Loucy (cell line): ENCODE measurements at regions not wholly inside any gene's neighbourhood (a gene's known extent, or its start where the extent isn't known, plus 50 kb on each side); places are given as distances from the start of the nearest gene placed in this dataset.
"Not testable (repeated sequence)": the region's sequence is repeated elsewhere in the genome, so short reads cannot be mapped to it uniquely, and the experiment has no call there.

Experiments used
- H2AFZ ChIP-seq: fragments of 200-600 bp; sonication (generic); 2 replicates; pipeline ENCODE4 v1.6.0; 2016; ENCODE audit warnings: antibody characterized with exemption, mild to moderate bottlenecking, low read length, moderate library complexity
- H3F3A ChIP-seq: fragments of 200-600 bp; 2 replicates; pipeline ENCODE4 v1.6.0; 2016; ENCODE audit warnings: antibody characterized with exemption, low read depth, mild to moderate bottlenecking
- H3K27me3 ChIP-seq: fragments of 200-600 bp; sonication (generic); 2 replicates; pipeline ENCODE4 v1.6.1; 2014; ENCODE audit warnings: low read length, mild to moderate bottlenecking; ENCODE audit not compliant: insufficient read depth, poor library complexity, severe bottlenecking
- H3K36me3 ChIP-seq: fragments of 200-600 bp; sonication (generic); 2 replicates; pipeline ENCODE4 v1.6.1; 2016; ENCODE audit warnings: low read length; ENCODE audit not compliant: insufficient read depth
- H3K4me1 ChIP-seq: fragments of 200-600 bp; sonication (generic); 2 replicates; pipeline ENCODE4 v1.5.1; 2014; ENCODE audit warnings: low read length, mild to moderate bottlenecking; ENCODE audit not compliant: insufficient read depth, poor library complexity, severe bottlenecking
- H3K4me2 ChIP-seq: fragments of 200-600 bp; sonication (generic); 2 replicates; pipeline ENCODE4 v1.6.0; 2014; ENCODE audit warnings: antibody characterized with exemption, low read length, low read depth, mild to moderate bottlenecking; ENCODE audit not compliant: poor library complexity, severe bottlenecking
- H3K4me3 ChIP-seq: fragments of 200-600 bp; sonication (generic); 2 replicates; pipeline ENCODE4 v1.5.1; 2014; ENCODE audit warnings: low read length, mild to moderate bottlenecking, mixed read lengths; ENCODE audit not compliant: poor library complexity, severe bottlenecking
- H3K79me2 ChIP-seq: fragments of 200-600 bp; sonication (generic); 2 replicates; pipeline ENCODE4 v1.6.1; 2014; ENCODE audit warnings: low read length; ENCODE audit not compliant: insufficient read depth
- H3K9ac ChIP-seq: fragments of 200-600 bp; sonication (generic); 2 replicates; pipeline ENCODE4 v1.6.0; 2014; ENCODE audit warnings: mild to moderate bottlenecking, low read depth, low read length, moderate library complexity; ENCODE audit not compliant: poor library complexity, severe bottlenecking
- H3K9me2 ChIP-seq: fragments of 200-600 bp; sonication (generic); replicated peaks from 2 replicates; pipeline ENCODE4 v1.6.1; 2016; ENCODE audit warnings: low read depth, low read length, mixed read lengths
- H3K9me3 ChIP-seq: fragments of 200-600 bp; sonication (generic); 2 replicates; pipeline ENCODE4 v1.6.1; 2014; ENCODE audit warnings: mild to moderate bottlenecking, antibody characterized with exemption, low read length, low read depth; ENCODE audit not compliant: insufficient read depth
- H4K20me1 ChIP-seq: fragments of 200-600 bp; sonication (generic); 2 replicates; pipeline ENCODE4 v1.6.0; 2014; ENCODE audit warnings: antibody characterized with exemption, low read length, mild to moderate bottlenecking; ENCODE audit not compliant: insufficient read depth, poor library complexity, severe bottlenecking
- EZH2phosphoT487 ChIP-seq: fragments of 200-600 bp; IDR thresholded peaks from 2 replicates; pipeline ENCODE4 v1.6.1; 2018; ENCODE audit warnings: antibody characterized with exemption, mild to moderate bottlenecking, moderate library complexity, borderline replicate concordance
- TF ChIP-seq, protein P1 (sequence below): fragments of 200-600 bp; sonication (generic); conservative IDR thresholded peaks from 2 replicates; pipeline ENCODE4 v1.5.1; 2014; ENCODE audit warnings: mild to moderate bottlenecking, antibody characterized with exemption, low read length

DNA sequence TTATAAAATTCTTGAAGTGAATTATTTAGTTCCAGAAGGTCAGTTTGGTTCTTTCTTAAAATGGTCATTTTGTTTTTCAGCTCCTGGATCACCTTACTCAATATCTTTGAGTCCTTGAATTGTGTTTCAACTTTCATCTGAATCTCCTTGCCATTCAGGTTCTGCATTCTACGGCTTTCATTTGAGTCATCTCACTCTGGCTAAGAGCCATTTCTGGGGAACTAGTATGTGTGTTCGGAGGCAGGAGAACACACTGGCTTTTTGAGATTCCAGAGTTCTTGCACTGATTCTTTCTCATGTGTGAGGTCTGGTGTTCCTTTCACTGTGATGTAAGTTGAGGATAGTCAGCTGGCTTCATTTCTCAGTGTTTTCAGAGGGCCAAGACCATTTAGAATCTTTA lies 708.4 kb upstream of the FRG1 start:
- TF ChIP-seq, protein P1, sequence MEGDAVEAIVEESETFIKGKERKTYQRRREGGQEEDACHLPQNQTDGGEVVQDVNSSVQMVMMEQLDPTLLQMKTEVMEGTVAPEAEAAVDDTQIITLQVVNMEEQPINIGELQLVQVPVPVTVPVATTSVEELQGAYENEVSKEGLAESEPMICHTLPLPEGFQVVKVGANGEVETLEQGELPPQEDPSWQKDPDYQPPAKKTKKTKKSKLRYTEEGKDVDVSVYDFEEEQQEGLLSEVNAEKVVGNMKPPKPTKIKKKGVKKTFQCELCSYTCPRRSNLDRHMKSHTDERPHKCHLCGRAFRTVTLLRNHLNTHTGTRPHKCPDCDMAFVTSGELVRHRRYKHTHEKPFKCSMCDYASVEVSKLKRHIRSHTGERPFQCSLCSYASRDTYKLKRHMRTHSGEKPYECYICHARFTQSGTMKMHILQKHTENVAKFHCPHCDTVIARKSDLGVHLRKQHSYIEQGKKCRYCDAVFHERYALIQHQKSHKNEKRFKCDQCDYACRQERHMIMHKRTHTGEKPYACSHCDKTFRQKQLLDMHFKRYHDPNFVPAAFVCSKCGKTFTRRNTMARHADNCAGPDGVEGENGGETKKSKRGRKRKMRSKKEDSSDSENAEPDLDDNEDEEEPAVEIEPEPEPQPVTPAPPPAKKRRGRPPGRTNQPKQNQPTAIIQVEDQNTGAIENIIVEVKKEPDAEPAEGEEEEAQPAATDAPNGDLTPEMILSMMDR: no peak
- TF ChIP-seq EZH2phosphoT487: no peak
- H3F3A ChIP-seq: no peaks in the 10 kb centered on the region
- H4K20me1 ChIP-seq: no peaks in the 10 kb centered on the region
- H3K4me1 ChIP-seq: no peaks in the 10 kb centered on the region
- H3K79me2 ChIP-seq: no peaks in the 10 kb centered on the region
- H3K9me2 ChIP-seq: no peaks in the 10 kb centered on the region
- no peaks in the 10 kb centered on the region for H3K9me3 ChIP-seq
- H3K4me2 ChIP-seq: no peak overlapping the region
- H3K9ac ChIP-seq: no peak overlapping the region
- no peaks in the 10 kb centered on the region for H3K36me3 ChIP-seq
- no peak overlapping the region for H2AFZ ChIP-seq
- no peak overlapping the region for H3K4me3 ChIP-seq
- no peaks in the 10 kb centered on the region for H3K27me3 ChIP-seq

DNA sequence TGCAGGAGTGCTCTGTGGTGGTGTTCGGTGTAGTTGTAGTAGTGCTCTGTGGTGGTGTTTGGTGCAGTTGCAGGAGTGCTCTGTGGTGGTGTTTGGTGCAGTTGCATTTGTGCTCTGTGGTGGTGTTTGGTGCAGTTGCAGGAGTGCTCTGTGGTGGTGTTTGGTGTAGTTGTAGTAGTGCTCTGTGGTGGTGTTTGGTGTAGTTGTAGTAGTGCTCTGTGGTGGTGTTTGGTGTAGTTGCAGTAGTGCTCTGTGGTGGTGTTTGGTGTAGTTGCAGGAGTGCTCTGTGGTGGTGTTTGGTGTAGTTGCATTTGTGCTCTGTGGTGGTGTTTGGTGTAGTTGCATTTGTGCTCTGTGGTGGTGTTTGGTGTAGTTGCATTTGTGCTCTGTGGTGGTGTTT lies 706.9 kb upstream of the FRG1 start:
- H3K36me3 ChIP-seq, H3K79me2 ChIP-seq, H3K4me1 ChIP-seq, H3K9me2 ChIP-seq, H3K4me2 ChIP-seq, H3K4me3 ChIP-seq, H2AFZ ChIP-seq, H3K27me3 ChIP-seq, H3K9me3 ChIP-seq, H3F3A ChIP-seq, H3K9ac ChIP-seq, H4K20me1 ChIP-seq: not testable (repeated sequence)

GRCh38 chr4:189234948-189235347 lies 705.7 kb upstream of the FRG1 start:
- H3K9ac ChIP-seq, H3K4me3 ChIP-seq, H3F3A ChIP-seq, H4K20me1 ChIP-seq, H3K9me3 ChIP-seq, H3K79me2 ChIP-seq, H3K36me3 ChIP-seq, H3K4me1 ChIP-seq, H3K4me2 ChIP-seq, H3K9me2 ChIP-seq, H3K27me3 ChIP-seq, H2AFZ ChIP-seq: not testable (repeated sequence)

DNA sequence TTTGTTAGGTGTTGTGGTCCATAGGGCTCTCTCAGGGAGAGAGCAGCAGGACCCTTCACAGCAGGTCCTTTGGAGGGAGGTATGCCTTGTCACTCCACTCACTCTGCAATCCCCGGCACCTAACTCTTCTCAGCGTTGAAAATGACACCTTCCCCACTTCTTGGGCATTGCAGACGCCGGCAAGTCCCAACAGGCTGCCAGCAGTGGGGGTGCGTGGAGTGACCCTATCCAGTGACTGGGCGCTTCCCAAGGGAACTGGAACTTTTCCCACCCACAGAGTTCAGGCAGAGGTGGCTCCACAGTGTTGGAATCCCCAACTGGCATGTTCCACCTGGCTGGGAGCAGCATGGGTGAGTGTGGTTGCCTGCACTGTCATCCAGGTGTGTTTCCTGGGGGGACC lies 705.1 kb upstream of the FRG1 start:
- Histone ChIP-seq H3K9me2 (no peaks in the 10 kb centered on the region), H3K9ac (no peak overlapping the region), H3K36me3 (no peaks in the 10 kb centered on the region), H4K20me1 (no peaks in the 10 kb centered on the region), H3F3A (no peaks in the 10 kb centered on the region; the same call in 1 of the 2 replicates), H3K9me3 (no peaks in the 10 kb centered on the region), H2AFZ (no peak overlapping the region), H3K27me3 (no peaks in the 10 kb centered on the region), H3K4me2 (no peak overlapping the region), H3K79me2 (no peaks in the 10 kb centered on the region), H3K4me3 (no peak overlapping the region), H3K4me1 (peaks cover 7% of the 10 kb centered on the region)
- TF ChIP-seq EZH2phosphoT487: no peak
- TF ChIP-seq, protein P1: no peak

DNA sequence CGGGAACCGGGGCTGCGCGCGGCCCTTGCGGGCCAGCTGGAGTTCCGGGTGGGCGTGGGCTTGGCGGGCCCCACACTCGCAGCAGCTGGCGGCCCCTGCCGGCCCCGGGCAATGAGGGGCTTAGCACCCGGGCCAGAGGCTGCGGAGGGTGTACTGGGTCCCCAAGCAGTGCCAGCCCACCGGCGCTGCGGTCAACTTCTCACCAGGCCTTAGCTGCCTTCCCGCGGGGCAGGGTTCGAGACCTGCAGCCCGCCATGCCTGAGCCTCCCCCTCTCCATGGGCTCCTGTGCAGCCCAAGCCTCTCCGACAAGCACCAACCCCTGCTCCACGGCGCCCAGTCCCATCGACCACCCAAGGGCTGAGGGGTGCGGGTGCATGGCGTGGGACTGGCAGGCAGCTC lies 704.4 kb upstream of the FRG1 start:
- H3K27me3 ChIP-seq, H3K36me3 ChIP-seq, H3K9me3 ChIP-seq, H2AFZ ChIP-seq, H4K20me1 ChIP-seq, H3K4me2 ChIP-seq, H3K4me3 ChIP-seq, H3K9me2 ChIP-seq, H3K9ac ChIP-seq, H3K4me1 ChIP-seq, H3F3A ChIP-seq, H3K79me2 ChIP-seq: not testable (repeated sequence)
